ENCODE measurements at regions not wholly inside any gene's neighbourhood (a gene's known extent, or its start where the extent isn't known, plus 50 kb on each side); places are given as distances from the start of the nearest gene placed in this dataset.

DNA sequence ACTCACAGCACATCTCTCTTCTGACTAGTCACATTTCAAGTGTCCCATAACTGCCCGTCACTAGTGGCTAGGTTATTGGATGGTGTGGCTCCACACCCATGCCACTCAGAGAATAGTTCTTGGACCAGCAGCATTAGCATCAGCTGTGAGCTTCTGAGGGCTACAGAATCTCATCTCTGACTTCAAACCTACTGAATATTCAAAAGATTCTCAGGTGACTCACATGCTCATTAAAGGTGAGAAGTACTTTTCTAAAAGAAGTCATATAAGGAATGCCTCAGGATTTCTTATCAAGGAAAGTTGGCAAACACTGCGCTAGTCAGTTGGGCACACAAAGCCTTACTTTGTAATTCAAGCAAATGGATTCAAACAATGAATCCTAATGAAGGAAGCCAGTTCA is 305.0 kb upstream of the CDH12 start:
- no peak for DNase-seq (ENCODE audit: low spot score)
- TF ChIP-seq, protein P1, sequence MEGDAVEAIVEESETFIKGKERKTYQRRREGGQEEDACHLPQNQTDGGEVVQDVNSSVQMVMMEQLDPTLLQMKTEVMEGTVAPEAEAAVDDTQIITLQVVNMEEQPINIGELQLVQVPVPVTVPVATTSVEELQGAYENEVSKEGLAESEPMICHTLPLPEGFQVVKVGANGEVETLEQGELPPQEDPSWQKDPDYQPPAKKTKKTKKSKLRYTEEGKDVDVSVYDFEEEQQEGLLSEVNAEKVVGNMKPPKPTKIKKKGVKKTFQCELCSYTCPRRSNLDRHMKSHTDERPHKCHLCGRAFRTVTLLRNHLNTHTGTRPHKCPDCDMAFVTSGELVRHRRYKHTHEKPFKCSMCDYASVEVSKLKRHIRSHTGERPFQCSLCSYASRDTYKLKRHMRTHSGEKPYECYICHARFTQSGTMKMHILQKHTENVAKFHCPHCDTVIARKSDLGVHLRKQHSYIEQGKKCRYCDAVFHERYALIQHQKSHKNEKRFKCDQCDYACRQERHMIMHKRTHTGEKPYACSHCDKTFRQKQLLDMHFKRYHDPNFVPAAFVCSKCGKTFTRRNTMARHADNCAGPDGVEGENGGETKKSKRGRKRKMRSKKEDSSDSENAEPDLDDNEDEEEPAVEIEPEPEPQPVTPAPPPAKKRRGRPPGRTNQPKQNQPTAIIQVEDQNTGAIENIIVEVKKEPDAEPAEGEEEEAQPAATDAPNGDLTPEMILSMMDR (IDR thresholded peaks at IDR 0.05; ENCODE audit: extremely low read depth, missing control alignments) = no peak

DNA sequence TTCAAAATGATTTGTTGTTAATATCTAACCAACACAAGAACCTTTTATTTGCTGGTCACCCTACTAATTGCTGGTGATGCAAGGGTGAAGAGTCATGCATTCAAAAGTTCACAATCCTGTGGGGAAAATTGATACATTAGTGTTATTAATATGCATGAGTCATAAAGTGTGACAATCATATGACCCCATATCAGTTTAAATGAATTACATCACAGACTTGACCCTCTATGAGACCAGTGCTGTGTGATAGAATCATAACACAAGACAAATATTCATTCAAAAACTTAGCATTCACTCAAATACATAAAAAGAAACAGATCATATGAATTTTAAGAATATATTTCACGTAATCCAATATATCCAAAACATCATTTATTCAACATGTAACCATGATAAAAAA is 304.6 kb upstream of the CDH12 start:
- no peak for DNase-seq (ENCODE audit: low spot score)
- TF ChIP-seq, protein P1 (IDR thresholded peaks at IDR 0.05; ENCODE audit: extremely low read depth, missing control alignments) = no peak

- TF ChIP-seq, protein P1 (IDR thresholded peaks at IDR 0.05; ENCODE audit: extremely low read depth, missing control alignments) = no peak
Measured at GRCh38 chr5:23157169-23157568, 304.0 kb upstream of the CDH12 start.

GRCh38 chr5:23147625-23148024 is 294.5 kb upstream of the CDH12 start:
- TF ChIP-seq, protein P1 (IDR thresholded peaks at IDR 0.05; ENCODE audit: extremely low read depth, missing control alignments) = no peak
- no peak for DNase-seq (ENCODE audit: low spot score)

More at GRCh38 chr5:23157169-23157568, 304.0 kb upstream of the CDH12 start:
- no peak for DNase-seq (ENCODE audit: low spot score)

DNA sequence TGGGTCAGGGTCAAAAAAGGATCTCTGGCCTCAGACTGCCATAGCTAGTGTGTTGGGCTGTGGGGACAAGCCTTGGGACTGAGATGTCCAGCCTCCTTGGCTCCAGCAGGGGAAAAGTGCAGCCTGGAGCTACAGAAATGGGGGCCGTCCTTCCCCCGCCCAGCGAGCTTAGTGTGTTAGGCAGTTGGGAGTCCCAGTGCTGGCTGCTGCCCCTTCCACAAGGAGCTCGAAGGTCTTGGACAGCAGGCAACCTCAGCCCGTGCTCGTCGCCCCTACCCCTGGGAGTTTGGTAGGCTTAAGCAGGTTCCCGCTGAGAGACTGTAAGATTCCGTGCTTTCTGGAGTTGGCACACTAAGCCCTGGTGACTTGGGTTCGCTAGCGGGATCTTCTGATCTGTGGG is 293.0 kb upstream of the CDH12 start:
- TF ChIP-seq, protein P1 (IDR thresholded peaks at IDR 0.05; ENCODE audit: extremely low read depth, missing control alignments) = no peak
- no peak for DNase-seq (ENCODE audit: low spot score)

DNA sequence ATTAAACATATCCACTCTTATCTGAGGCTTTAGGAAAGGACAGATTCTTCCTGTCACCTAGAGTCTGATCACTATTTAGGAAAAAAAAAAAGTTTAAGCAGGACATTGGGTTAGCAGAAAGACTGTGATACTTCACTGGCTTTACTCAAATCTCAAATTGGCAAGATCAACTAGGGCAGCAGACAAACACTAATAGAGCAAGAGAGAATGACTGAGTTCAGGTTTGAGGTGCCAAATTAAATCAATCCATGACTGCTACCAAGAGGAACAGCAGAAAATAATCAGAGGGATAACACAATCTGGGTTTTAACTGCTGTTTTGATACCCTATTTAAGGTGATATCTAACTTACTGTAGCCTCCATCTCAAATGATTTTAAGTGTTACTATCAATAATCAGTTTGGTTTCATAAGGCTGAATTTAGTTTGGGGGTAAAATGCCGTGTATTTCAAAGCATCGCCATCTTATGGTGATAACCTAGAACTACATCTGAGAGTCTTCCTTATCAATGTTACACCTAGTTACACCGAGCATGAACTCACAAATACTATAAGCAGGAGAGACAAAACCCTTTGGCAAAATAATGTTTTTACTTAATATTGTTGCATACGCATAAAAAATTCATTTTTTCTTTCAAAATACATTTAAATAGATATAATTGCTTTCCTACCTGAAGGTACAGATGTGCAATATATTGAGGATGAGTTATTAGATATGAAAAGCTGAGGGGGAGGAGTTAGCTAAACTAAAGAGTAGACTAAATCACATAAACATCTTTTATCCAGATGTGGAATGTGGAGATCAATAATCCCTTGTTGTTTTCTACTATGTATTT is 286.4 kb upstream of the CDH12 start:
- DNase-seq (ENCODE audit: low spot score) = peak; percentile 3
- TF ChIP-seq, protein P1 (IDR thresholded peaks at IDR 0.05; ENCODE audit: extremely low read depth, missing control alignments) = peak; percentile 19

DNA sequence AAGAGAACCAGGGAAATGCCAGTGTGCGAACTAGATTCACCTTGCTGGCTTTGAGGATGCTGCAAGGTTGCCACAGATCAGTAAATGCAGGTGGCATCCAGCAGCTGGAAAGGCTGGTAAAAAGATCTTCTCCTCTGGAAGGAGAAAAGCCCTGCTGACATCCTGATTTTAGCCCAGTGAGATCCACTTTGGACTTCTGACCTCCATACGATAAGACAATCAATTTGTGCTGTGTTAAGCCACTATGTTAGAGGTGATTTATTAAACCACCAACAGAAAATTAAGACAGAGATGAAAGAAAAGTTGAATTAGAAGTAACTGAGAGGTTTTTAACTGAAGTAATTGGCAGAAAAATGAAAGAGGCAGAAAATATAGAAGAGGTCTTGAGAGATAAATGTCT is 283.8 kb upstream of the CDH12 start:
- no peak for DNase-seq (ENCODE audit: low spot score)
- TF ChIP-seq, protein P1 (IDR thresholded peaks at IDR 0.05; ENCODE audit: extremely low read depth, missing control alignments) = no peak

Measured in GM20000 (cell line).